Peyer's patch (tissue), 4 donors: ENCODE measurements at regions not wholly inside any gene's neighbourhood (a gene's known extent, or its start where the extent isn't known, plus 50 kb on each side); places are given as distances from the start of the nearest gene placed in this dataset.

Experiments
- POLR2A ChIP-seq, 2 donors: fragments of 450-650 bp; IDR thresholded peaks; one replicate each; pipeline ENCODE4 v1.5.1; 2017; ENCODE audit warnings: antibody characterized with exemption in 2 of 2, mild to moderate bottlenecking in 2 of 2, moderate library complexity in 2 of 2
- TF ChIP-seq, protein P1 (sequence below), 6 experiments: fragments of 450-650 bp in 4 of 6; fragments of 200-600 bp in 2 of 6; sonication (generic) in 1 of 6; IDR thresholded peaks; one replicate each; pipeline ENCODE4 v1.5.1; 2017 to 2019; ENCODE audit warnings: antibody characterized with exemption in 6 of 6, mild to moderate bottlenecking in 3 of 6, moderate library complexity in 1 of 6

DNA sequence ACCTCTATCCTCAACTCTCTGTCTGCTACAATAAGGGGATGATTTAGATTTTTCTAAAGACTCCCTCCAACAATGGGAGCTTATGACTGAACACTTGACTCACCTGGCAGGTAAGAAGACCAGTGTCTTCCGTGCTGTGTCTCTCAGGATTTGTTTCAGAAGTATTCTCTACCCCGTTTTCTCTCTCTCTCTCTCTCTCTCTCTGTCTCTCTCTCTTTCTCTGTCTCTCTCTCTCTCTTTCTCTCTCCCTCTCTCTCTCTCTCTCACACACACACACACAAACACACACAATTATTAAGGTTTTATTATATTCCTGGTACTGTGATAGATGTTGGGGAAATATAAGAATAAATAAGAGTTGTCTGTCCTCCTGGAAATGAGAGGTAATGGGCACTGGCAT, 263.9 kb downstream of the TOX3 start:
- TF ChIP-seq, protein P1, sequence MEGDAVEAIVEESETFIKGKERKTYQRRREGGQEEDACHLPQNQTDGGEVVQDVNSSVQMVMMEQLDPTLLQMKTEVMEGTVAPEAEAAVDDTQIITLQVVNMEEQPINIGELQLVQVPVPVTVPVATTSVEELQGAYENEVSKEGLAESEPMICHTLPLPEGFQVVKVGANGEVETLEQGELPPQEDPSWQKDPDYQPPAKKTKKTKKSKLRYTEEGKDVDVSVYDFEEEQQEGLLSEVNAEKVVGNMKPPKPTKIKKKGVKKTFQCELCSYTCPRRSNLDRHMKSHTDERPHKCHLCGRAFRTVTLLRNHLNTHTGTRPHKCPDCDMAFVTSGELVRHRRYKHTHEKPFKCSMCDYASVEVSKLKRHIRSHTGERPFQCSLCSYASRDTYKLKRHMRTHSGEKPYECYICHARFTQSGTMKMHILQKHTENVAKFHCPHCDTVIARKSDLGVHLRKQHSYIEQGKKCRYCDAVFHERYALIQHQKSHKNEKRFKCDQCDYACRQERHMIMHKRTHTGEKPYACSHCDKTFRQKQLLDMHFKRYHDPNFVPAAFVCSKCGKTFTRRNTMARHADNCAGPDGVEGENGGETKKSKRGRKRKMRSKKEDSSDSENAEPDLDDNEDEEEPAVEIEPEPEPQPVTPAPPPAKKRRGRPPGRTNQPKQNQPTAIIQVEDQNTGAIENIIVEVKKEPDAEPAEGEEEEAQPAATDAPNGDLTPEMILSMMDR (IDR thresholded peaks at IDR 0.05), result no peak
- no peak for TF ChIP-seq POLR2A (IDR thresholded peaks at IDR 0.05)
